H1 (cell line): ENCODE measurements at regions not wholly inside any gene's neighbourhood (a gene's known extent, or its start where the extent isn't known, plus 50 kb on each side); places are given as distances from the start of the nearest gene placed in this dataset.

Experiments used
- CBX5 ChIP-seq: fragments of 300-800, 300-1000 bp; sonication (generic); IDR thresholded peaks from 2 replicates; pipeline ENCODE4 v1.7.1; 2016; ENCODE audit warnings: antibody characterized with exemption, low read length, low read depth
- CREB1 ChIP-seq: IDR thresholded peaks from 2 replicates; pipeline ENCODE4 v1.6.1; 2012; ENCODE audit warnings: inconsistent platforms
- JUND ChIP-seq: IDR thresholded peaks from 2 replicates; pipeline ENCODE4 v1.6.1; 2011; ENCODE audit warnings: mild to moderate bottlenecking, improper control_type of control experiment, low read length
- POLR2A ChIP-seq, 2 experiments: IDR thresholded peaks; 1 replicate in 1 of 2; 2 replicates in 1 of 2; pipeline ENCODE4 v1.6.1; 2011; ENCODE audit warnings: low read depth in 2 of 2, low read length in 2 of 2, mild to moderate bottlenecking in 2 of 2; ENCODE audit errors: control extremely low read depth in 1 of 2
- POLR2AphosphoS5 ChIP-seq: IDR thresholded peaks from 2 replicates; pipeline ENCODE4 v1.6.1; 2011; ENCODE audit warnings: low read depth, low read length
- RNF2 ChIP-seq: fragments of 200-900, 300-1000 bp; sonication (generic); IDR thresholded peaks from 2 replicates; pipeline ENCODE4 v1.7.1; 2016; ENCODE audit warnings: borderline replicate concordance, low read depth, mild to moderate bottlenecking, antibody characterized with exemption, low read length; ENCODE audit not compliant: poor library complexity, severe bottlenecking; ENCODE audit errors: missing control alignments
- SIN3A ChIP-seq, 2 experiments: IDR thresholded peaks in 1 of 2; conservative IDR thresholded peaks in 1 of 2; 2 replicates each; pipeline ENCODE4 v1.6.1; 2011 to 2012; ENCODE audit warnings: low read length in 2 of 2, improper control_type of control experiment in 1 of 2, low read depth in 1 of 2, mild to moderate bottlenecking in 1 of 2
- SIRT6 ChIP-seq: IDR thresholded peaks from one replicate; pipeline ENCODE4 v1.7.1; 2012; ENCODE audit warnings: low read length, inconsistent platforms
- SP1 ChIP-seq: IDR thresholded peaks from 2 replicates; pipeline ENCODE4 v1.6.1; 2011; ENCODE audit warnings: low read depth, low read length
- ZNF274 ChIP-seq: IDR thresholded peaks from 2 replicates; pipeline ENCODE4 v1.7.0; 2012; ENCODE audit warnings: low read length, borderline replicate concordance; ENCODE audit errors: extremely low read depth
- TF ChIP-seq, protein P1 (sequence below), 3 experiments: IDR thresholded peaks; 1 replicate in 2 of 3; 2 replicates in 1 of 3; pipeline versions ENCODE4 v1.5.1 to v1.6.1; 2011; ENCODE audit warnings: low read length in 3 of 3, mild to moderate bottlenecking in 3 of 3, inconsistent platforms in 2 of 3, low read depth in 1 of 3, moderate library complexity in 1 of 3; ENCODE audit not compliant: insufficient read depth in 1 of 3; ENCODE audit errors: control extremely low read depth in 1 of 3
- TF ChIP-seq, protein P2 (sequence below): IDR thresholded peaks from 2 replicates; pipeline ENCODE4 v1.6.1; 2011; ENCODE audit warnings: low read length, improper control_type of control experiment
- TF ChIP-seq, protein P3 (sequence below): IDR thresholded peaks from 2 replicates; pipeline ENCODE4 v1.6.1; 2011; ENCODE audit warnings: low read depth, mild to moderate bottlenecking, low read length; ENCODE audit not compliant: insufficient read depth

DNA sequence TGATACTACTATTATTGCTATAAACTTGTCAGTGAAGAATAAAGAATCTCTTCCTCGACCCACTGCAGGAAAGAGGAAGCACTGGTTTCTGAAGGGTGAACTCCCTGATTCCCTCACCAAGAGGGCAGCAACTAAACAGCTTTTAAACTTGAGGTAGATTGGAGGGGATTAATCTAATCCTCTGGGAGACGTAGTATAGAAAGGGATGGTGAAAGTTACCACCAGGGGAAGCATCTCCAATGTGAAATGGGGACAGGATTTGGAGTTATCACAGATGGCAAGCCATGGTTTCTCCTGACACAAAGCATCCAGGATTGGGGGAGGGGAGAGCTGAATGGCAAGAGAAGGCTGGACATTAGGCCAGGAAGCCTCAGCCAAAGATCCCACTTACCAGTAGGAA, 62.7 kb upstream of the PTPN13 start:
- no peak for TF ChIP-seq SP1
- TF ChIP-seq POLR2AphosphoS5: no peak
- TF ChIP-seq SIRT6: no peak
- TF ChIP-seq, protein P1, sequence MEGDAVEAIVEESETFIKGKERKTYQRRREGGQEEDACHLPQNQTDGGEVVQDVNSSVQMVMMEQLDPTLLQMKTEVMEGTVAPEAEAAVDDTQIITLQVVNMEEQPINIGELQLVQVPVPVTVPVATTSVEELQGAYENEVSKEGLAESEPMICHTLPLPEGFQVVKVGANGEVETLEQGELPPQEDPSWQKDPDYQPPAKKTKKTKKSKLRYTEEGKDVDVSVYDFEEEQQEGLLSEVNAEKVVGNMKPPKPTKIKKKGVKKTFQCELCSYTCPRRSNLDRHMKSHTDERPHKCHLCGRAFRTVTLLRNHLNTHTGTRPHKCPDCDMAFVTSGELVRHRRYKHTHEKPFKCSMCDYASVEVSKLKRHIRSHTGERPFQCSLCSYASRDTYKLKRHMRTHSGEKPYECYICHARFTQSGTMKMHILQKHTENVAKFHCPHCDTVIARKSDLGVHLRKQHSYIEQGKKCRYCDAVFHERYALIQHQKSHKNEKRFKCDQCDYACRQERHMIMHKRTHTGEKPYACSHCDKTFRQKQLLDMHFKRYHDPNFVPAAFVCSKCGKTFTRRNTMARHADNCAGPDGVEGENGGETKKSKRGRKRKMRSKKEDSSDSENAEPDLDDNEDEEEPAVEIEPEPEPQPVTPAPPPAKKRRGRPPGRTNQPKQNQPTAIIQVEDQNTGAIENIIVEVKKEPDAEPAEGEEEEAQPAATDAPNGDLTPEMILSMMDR (IDR thresholded peaks at IDR 0.05; ENCODE audit: control extremely low read depth in 1 of 3, insufficient read depth in 1 of 3, low read depth in 1 of 3, low read length in 3 of 3): no peak
- no peak for TF ChIP-seq JUND
- no peak for TF ChIP-seq CBX5
- TF ChIP-seq POLR2A (IDR thresholded peaks at IDR 0.05; ENCODE audit: control extremely low read depth in 1 of 2, low read depth in 2 of 2, low read length in 2 of 2): no peak
- TF ChIP-seq, protein P2, sequence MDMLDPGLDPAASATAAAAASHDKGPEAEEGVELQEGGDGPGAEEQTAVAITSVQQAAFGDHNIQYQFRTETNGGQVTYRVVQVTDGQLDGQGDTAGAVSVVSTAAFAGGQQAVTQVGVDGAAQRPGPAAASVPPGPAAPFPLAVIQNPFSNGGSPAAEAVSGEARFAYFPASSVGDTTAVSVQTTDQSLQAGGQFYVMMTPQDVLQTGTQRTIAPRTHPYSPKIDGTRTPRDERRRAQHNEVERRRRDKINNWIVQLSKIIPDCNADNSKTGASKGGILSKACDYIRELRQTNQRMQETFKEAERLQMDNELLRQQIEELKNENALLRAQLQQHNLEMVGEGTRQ: no peak
- no peak for TF ChIP-seq RNF2
- TF ChIP-seq SIN3A (conservative IDR thresholded peaks at IDR 0.05 in 1 of 2, IDR thresholded peaks at IDR 0.05 in 1 of 2; ENCODE audit: low read depth in 1 of 2, low read length in 2 of 2): no peak
- no peak for TF ChIP-seq ZNF274
- TF ChIP-seq CREB1: no peak
- TF ChIP-seq, protein P3, sequence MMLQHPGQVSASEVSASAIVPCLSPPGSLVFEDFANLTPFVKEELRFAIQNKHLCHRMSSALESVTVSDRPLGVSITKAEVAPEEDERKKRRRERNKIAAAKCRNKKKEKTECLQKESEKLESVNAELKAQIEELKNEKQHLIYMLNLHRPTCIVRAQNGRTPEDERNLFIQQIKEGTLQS: no peak
